GM12891 (cell line): ENCODE measurements at regions not wholly inside any gene's neighbourhood (a gene's known extent, or its start where the extent isn't known, plus 50 kb on each side); places are given as distances from the start of the nearest gene placed in this dataset.

ENCODE experiments used
- DNase-seq: peaks from one replicate; pipeline ENCODE4 v3.0.0; 2011; ENCODE audit warnings: low spot score; ENCODE audit not compliant: insufficient read length
- FAIRE-seq: peaks from 2 replicates; lab custom pipeline; 2011; peaks lifted over from hg19 to GRCh38; lab: Jason Lieb, UNC
- PAX5 ChIP-seq: IDR thresholded peaks from 2 replicates; pipeline ENCODE4 v1.6.1; 2011; ENCODE audit warnings: low read length, moderate library complexity, mild to moderate bottlenecking; ENCODE audit not compliant: insufficient read depth, severe bottlenecking
- POLR2A ChIP-seq: IDR thresholded peaks from 2 replicates; pipeline ENCODE4 v1.6.1; 2011; ENCODE audit warnings: low read depth, low read length, control low read depth
- POLR2AphosphoS5 ChIP-seq: IDR thresholded peaks from 2 replicates; pipeline ENCODE4 v1.6.1; 2011; ENCODE audit warnings: low read depth, low read length, control low read depth
- POU2F2 ChIP-seq: IDR thresholded peaks from 2 replicates; pipeline ENCODE4 v1.6.1; 2011; ENCODE audit warnings: low read depth, mild to moderate bottlenecking, control low read depth, low read length, moderate library complexity
- SPI1 ChIP-seq: IDR thresholded peaks from 2 replicates; pipeline ENCODE4 v1.6.1; 2011; ENCODE audit warnings: low read depth, low read length, control low read depth
- TAF1 ChIP-seq: IDR thresholded peaks from 2 replicates; pipeline ENCODE4 v1.6.1; 2011; ENCODE audit warnings: low read depth, low read length, control low read depth

- FAIRE-seq (no peak), DNase-seq (no peak)
- no peak for TF ChIP-seq TAF1
- no peak for TF ChIP-seq PAX5
- TF ChIP-seq POU2F2 = no peak
- no peak for TF ChIP-seq SPI1
- TF ChIP-seq POLR2A = no peak
- no peak for TF ChIP-seq POLR2AphosphoS5
Observed at GRCh38 chrX:147646949-147647723, 264.6 kb upstream of the FMR1 start.

GRCh38 chrX:147675819-147676218, 235.9 kb upstream of the FMR1 start:
- DNase-seq (no peak), FAIRE-seq (no peak)
- TF ChIP-seq POU2F2 (no peak), POLR2A (no peak), SPI1 (no peak), PAX5 (no peak), TAF1 (no peak), POLR2AphosphoS5 (no peak)

- DNase-seq (no peak), FAIRE-seq (no peak)
- TF ChIP-seq SPI1 = no peak
- TF ChIP-seq POU2F2 = no peak
Observed at GRCh38 chrX:147679356-147680005, 232.2 kb upstream of the FMR1 start.

GRCh38 chrX:147680251-147680650, 231.5 kb upstream of the FMR1 start:
- TF ChIP-seq POLR2A (no peak), SPI1 (no peak), POLR2AphosphoS5 (no peak)
- FAIRE-seq (no peak), DNase-seq (no peak)

GRCh38 chrX:147693511-147693910, 218.2 kb upstream of the FMR1 start:
- FAIRE-seq (no peak), DNase-seq (no peak)
- no peak for TF ChIP-seq SPI1
- TF ChIP-seq POLR2AphosphoS5 = no peak
- no peak for TF ChIP-seq TAF1
- no peak for TF ChIP-seq POU2F2
- TF ChIP-seq PAX5 = no peak
- no peak for TF ChIP-seq POLR2A

- no peak for FAIRE-seq
- TF ChIP-seq PAX5 = no peak
- TF ChIP-seq POLR2A = no peak
- no peak for TF ChIP-seq POU2F2
- TF ChIP-seq POLR2AphosphoS5 = no peak
- no peak for TF ChIP-seq SPI1
- no peak for TF ChIP-seq TAF1
- no peak for DNase-seq
Observed at GRCh38 chrX:147699061-147699460, 212.7 kb upstream of the FMR1 start.

GRCh38 chrX:147710301-147710700, 201.4 kb upstream of the FMR1 start:
- no peak for FAIRE-seq
- TF ChIP-seq POU2F2 (no peak), PAX5 (no peak), POLR2A (no peak), POLR2AphosphoS5 (no peak), SPI1 (no peak), TAF1 (no peak)
- DNase-seq = no peak

- no peak for FAIRE-seq
- TF ChIP-seq POLR2A (no peak), POU2F2 (no peak), POLR2AphosphoS5 (no peak), SPI1 (no peak), TAF1 (no peak), PAX5 (no peak)
- DNase-seq = no peak
Observed at GRCh38 chrX:147733369-147733768, 178.3 kb upstream of the FMR1 start.

- TF ChIP-seq POU2F2 = no peak
- no peak for TF ChIP-seq TAF1
- no peak for TF ChIP-seq SPI1
- TF ChIP-seq POLR2A = no peak
- FAIRE-seq (no peak), DNase-seq (no peak)
Observed at GRCh38 chrX:147735364-147735763, 176.4 kb upstream of the FMR1 start.
